VCaP (cell line): ENCODE measurements at regions not wholly inside any gene's neighbourhood (a gene's known extent, or its start where the extent isn't known, plus 50 kb on each side); places are given as distances from the start of the nearest gene placed in this dataset.

Experiments
- H3K27ac ChIP-seq: fragments of 450-650 bp; 2 replicates; pipeline ENCODE4 v1.5.1; 2017
- TF ChIP-seq, protein P1 (sequence below): fragments of 450-650 bp; conservative IDR thresholded peaks from 2 replicates; pipeline ENCODE4 v1.5.1; 2017; ENCODE audit warnings: mild to moderate bottlenecking, moderate library complexity

DNA sequence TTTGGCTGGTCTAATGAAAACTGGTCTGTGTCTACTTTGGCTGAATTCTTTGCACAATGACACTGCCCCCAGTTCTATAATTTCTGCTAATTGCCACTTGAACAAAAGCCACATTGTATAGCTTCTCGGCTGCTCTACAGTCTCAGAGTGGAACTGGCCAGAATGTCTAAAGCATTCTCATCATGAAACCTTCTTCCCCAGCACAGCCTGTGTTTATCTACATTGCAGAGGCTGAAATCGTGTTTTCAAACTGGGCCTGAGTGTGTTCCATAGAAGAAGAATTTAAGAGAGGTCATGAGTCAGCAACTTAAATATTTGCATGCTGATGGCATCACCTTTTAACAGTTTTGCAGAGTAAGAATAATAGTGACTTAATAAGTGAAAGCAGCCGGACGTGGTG, 177.2 kb downstream of the BUB3 start:
- H3K27ac ChIP-seq = no peak overlapping the region
- TF ChIP-seq, protein P1, sequence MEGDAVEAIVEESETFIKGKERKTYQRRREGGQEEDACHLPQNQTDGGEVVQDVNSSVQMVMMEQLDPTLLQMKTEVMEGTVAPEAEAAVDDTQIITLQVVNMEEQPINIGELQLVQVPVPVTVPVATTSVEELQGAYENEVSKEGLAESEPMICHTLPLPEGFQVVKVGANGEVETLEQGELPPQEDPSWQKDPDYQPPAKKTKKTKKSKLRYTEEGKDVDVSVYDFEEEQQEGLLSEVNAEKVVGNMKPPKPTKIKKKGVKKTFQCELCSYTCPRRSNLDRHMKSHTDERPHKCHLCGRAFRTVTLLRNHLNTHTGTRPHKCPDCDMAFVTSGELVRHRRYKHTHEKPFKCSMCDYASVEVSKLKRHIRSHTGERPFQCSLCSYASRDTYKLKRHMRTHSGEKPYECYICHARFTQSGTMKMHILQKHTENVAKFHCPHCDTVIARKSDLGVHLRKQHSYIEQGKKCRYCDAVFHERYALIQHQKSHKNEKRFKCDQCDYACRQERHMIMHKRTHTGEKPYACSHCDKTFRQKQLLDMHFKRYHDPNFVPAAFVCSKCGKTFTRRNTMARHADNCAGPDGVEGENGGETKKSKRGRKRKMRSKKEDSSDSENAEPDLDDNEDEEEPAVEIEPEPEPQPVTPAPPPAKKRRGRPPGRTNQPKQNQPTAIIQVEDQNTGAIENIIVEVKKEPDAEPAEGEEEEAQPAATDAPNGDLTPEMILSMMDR = no peak

DNA sequence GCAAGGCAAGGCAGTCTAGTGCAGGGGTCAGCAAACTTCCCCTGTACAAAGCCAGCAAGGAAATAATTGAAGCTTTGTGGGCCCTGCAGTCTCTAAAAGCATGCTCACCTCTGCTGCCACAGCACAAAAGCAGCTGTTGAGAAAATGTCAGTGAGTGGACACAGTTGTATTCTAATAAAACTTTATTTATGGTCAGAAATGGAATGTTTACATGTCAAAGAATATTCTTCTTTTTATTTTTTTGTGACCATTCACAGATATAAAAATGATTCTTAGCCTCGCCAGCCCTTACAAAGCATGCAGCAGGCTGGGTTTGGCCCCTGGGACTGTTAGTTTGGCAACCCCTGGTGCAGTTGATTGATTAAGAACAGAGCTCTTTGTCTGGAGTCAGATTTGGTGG, 192.4 kb downstream of the BUB3 start:
- H3K27ac ChIP-seq = no peak overlapping the region
- TF ChIP-seq, protein P1 = no peak

DNA sequence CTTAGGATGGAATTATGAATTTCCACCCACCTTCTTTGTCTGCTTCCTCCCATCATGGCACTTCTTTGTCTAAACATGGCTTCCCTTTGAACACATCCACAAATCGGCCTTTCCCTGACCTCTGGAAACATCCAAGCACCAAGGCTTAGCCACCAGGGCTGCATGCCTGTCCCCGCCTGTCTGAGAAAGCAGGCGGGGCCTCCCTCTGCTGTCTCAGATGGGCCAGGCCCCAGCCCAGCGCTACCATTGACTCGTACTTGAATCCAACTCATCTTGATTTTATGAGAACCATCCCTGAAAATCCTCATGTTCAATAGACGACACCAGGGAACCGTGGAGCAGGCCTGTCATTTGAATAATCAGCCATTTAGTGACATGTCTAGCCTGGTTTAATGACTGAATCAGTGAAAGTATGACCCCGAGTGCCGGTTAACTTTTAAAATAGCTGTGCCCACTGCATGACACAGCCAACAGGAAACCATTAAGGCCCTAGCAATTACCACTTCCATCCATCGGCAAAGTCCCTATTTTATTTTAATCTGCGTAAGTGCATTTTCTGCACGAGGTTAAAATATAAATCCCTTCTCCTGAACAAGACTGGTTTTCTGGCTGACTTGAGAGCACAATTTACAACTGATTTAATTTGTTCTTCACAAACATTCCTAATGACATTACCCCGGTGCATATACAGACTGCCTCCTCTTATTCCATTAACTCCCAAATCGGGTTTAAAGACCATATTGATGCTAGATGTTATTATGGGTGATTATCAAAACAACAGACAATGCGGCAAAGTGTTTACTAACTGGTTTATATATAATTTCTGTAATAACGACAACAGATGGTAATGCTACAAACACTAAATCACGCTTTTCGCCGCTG, 194.7 kb downstream of the BUB3 start:
- H3K27ac ChIP-seq = no peak overlapping the region
- TF ChIP-seq, protein P1 = no peak

DNA sequence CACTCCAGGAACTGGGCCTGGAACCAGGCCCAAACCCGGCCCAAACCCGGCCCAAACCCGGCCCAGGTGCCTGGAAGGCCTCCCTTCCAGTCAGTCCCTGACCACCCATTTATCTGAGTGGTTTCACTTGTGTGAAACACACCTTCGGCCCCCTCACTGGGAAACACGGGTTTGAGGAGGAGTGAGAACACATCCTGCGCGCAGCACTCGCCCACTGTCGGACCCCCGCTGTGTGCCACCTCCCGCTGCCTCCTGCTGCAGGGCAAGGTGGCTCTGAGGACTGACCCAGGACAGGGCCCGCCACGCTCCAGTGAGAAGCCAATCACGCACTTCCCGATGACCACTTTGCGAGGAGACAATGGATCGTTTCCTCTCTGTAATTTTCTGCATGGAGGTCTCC, 197.5 kb downstream of the BUB3 start:
- TF ChIP-seq, protein P1 = no peak
- no peak overlapping the region for H3K27ac ChIP-seq

DNA sequence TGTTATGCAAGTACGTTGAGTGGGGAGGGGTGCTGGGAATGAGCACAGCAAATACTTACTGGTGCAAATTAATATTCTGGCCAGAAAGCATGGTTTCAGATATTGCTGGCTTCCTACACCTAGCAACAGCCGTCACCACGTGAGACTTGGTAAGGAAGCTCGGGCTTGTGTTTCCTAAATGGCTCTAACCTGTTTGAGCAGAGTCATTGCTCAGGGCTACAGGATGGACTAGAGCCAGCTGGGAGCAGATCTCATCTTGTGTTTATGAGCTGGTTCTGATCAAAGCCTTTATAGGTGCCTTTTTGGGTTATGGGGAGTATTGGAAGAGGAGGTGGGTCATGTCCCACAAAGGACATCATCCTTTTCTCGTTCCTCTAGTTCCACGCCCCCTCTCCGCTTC, 200.3 kb downstream of the BUB3 start:
- TF ChIP-seq, protein P1 = no peak
- H3K27ac ChIP-seq = no peak overlapping the region

DNA sequence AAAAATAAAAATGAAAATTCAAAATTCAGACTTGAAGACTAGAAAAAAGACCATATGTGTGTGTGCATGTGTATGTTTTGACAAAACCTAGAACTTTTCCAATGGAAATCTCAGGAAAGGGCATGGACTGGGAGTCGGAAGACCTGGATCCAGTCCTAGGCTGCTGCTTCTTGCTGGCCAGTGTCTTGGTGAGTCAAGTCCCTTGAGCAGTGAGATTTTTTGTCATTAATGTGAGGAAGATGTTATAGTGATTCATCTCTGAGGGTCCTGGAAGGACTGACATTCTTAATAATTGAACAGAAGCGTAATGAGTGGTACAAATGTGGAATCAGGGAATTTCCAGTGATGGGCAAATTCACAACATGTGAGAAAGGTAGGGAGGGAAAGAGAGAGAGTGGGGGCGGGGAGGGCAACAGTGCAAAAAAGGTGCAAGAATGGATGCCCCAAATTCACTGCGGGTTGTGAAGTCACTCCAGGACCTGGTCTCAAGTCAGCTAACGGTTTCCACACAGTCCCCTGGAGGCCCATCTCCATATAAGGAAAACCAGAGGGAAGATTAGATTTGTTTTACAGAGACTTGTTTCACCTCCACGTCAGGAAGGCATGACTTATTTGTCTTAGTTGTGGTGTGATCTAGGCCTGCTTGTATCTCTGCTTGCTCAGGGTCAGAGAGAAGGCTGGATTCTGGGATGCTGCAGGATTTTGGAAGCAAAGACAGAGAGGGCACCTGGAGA, 201.7 kb downstream of the BUB3 start:
- H3K27ac ChIP-seq = no peak overlapping the region
- TF ChIP-seq, protein P1 = no peak

DNA sequence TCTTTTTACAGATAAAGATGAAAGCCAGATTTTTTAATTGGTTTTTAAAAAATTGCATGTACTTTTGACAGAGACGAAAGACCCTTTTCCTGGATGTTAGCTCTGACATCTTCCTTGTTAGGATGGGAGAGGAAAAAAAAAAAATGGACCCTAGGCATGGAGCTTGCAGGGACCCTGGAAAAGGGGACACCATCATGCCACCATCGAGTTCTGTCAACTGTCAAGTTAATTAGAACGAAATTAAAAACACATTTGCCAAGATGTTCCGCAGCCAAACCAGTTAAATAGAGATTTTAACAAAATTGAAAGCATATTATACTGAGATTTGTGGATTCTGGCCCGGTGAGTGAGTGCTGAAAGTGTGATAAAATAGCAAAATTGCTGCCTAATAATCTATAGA, 202.6 kb downstream of the BUB3 start:
- TF ChIP-seq, protein P1 = no peak
- H3K27ac ChIP-seq = no peak overlapping the region
